H9 (cell line): ENCODE measurements at regions not wholly inside any gene's neighbourhood (a gene's known extent, or its start where the extent isn't known, plus 50 kb on each side); places are given as distances from the start of the nearest gene placed in this dataset.

Experiments used
- DNase-seq: peaks from one replicate; pipeline ENCODE4 v3.0.0-alpha.2; 2017
- H2AFZ ChIP-seq: one replicate; pipeline ENCODE4 v1.6.1; 2013; ENCODE audit warnings: mild to moderate bottlenecking, low read length, control low read depth, moderate library complexity
- H2AK5ac ChIP-seq: 2 replicates; pipeline ENCODE4 v1.6.1; 2013; ENCODE audit warnings: low read length, control low read depth, mixed read lengths; ENCODE audit not compliant: insufficient read length
- H2BK120ac ChIP-seq: one replicate; pipeline ENCODE4 v1.6.1; 2013; ENCODE audit warnings: low read depth, mild to moderate bottlenecking, low read length, control low read depth, inconsistent platforms; ENCODE audit not compliant: poor library complexity, severe bottlenecking
- H2BK12ac ChIP-seq: 2 replicates; pipeline ENCODE4 v1.6.1; 2013; ENCODE audit warnings: low read length, control low read depth, mixed read lengths, low read depth; ENCODE audit not compliant: insufficient read length
- H2BK15ac ChIP-seq: 2 replicates; pipeline ENCODE4 v1.6.1; 2013; ENCODE audit warnings: low read depth, low read length, control low read depth
- H2BK20ac ChIP-seq: one replicate; pipeline ENCODE4 v1.6.1; 2013; ENCODE audit warnings: low read depth, mild to moderate bottlenecking, low read length, control low read depth, inconsistent platforms; ENCODE audit not compliant: poor library complexity, severe bottlenecking
- H2BK5ac ChIP-seq: 2 replicates; pipeline ENCODE4 v1.6.1; 2013; ENCODE audit warnings: low read length, control low read depth, mixed read lengths; ENCODE audit not compliant: insufficient read length
- H3K14ac ChIP-seq: 2 replicates; pipeline ENCODE4 v1.6.1; 2013; ENCODE audit warnings: low read length, control low read depth; ENCODE audit not compliant: insufficient read depth
- H3K18ac ChIP-seq: 2 replicates; pipeline ENCODE4 v1.6.1; 2013; ENCODE audit warnings: low read depth, mild to moderate bottlenecking, mixed read lengths, low read length, control low read depth; ENCODE audit not compliant: insufficient read length
- H3K23ac ChIP-seq: 2 replicates; pipeline ENCODE4 v1.6.1; 2013; ENCODE audit warnings: low read length, control low read depth, mixed read lengths, low read depth; ENCODE audit not compliant: insufficient read length
- H3K23me2 ChIP-seq: 2 replicates; pipeline ENCODE4 v1.6.1; 2013; ENCODE audit warnings: low read depth, mild to moderate bottlenecking, mixed read lengths, low read length, control low read depth; ENCODE audit not compliant: insufficient read length, poor library complexity, severe bottlenecking
- H3K27ac ChIP-seq: 2 replicates; pipeline ENCODE4 v1.5.1; 2013; ENCODE audit warnings: low read length, control low read depth, mixed read lengths, low read depth; ENCODE audit not compliant: insufficient read length
- H3K27me3 ChIP-seq: 2 replicates; pipeline ENCODE4 v1.6.1; 2013; ENCODE audit warnings: low read length, control low read depth, inconsistent platforms; ENCODE audit not compliant: insufficient read depth
- H3K4ac ChIP-seq: 2 replicates; pipeline ENCODE4 v1.6.1; 2013; ENCODE audit warnings: low read depth, mild to moderate bottlenecking, control low read depth, inconsistent platforms, low read length, moderate library complexity
- H3K4me1 ChIP-seq: 2 replicates; pipeline ENCODE4 v1.6.1; 2013; ENCODE audit warnings: low read length, control low read depth, inconsistent platforms; ENCODE audit not compliant: insufficient read depth
- H3K4me2 ChIP-seq: 2 replicates; pipeline ENCODE4 v1.6.1; 2013; ENCODE audit warnings: low read length, control low read depth, mixed read lengths; ENCODE audit not compliant: insufficient read length, insufficient read depth
- H3K56ac ChIP-seq: 2 replicates; pipeline ENCODE4 v1.6.1; 2013; ENCODE audit warnings: low read depth, mild to moderate bottlenecking, mixed read lengths, low read length, control low read depth; ENCODE audit not compliant: insufficient read length
- H3K79me1 ChIP-seq: 2 replicates; pipeline ENCODE4 v1.6.1; 2013; ENCODE audit warnings: low read depth, mild to moderate bottlenecking, moderate library complexity, low read length, control low read depth, inconsistent platforms; ENCODE audit not compliant: insufficient read depth, poor library complexity, severe bottlenecking
- H3K79me2 ChIP-seq: 2 replicates; pipeline ENCODE4 v1.6.1; 2013; ENCODE audit warnings: low read length, control low read depth, inconsistent platforms; ENCODE audit not compliant: insufficient read depth
- H3K9ac ChIP-seq: 2 replicates; pipeline ENCODE4 v1.6.1; 2013; ENCODE audit warnings: low read length, control low read depth, mixed read lengths; ENCODE audit not compliant: insufficient read length; ENCODE audit errors: extremely low read depth
- H3K9me3 ChIP-seq: one replicate; pipeline ENCODE4 v1.6.1; 2013; ENCODE audit warnings: low read depth, low read length, inconsistent platforms; ENCODE audit not compliant: control insufficient read depth
- H3T11ph ChIP-seq: one replicate; pipeline ENCODE4 v1.6.1; 2013; ENCODE audit warnings: mild to moderate bottlenecking, low read length, control low read depth, inconsistent platforms
- H4K20me1 ChIP-seq: one replicate; pipeline ENCODE4 v1.6.1; 2013; ENCODE audit not compliant: control insufficient read depth, insufficient read length, insufficient read depth
- H4K5ac ChIP-seq: 2 replicates; pipeline ENCODE4 v1.6.1; 2013; ENCODE audit warnings: low read depth, mild to moderate bottlenecking, mixed read lengths, low read length, control low read depth; ENCODE audit not compliant: insufficient read length
- H4K8ac ChIP-seq: replicated peaks from 2 replicates; pipeline ENCODE4 v1.6.1; 2013; ENCODE audit warnings: low read length, control low read depth, mixed read lengths, low read depth; ENCODE audit not compliant: insufficient read length
- H4K91ac ChIP-seq: 2 replicates; pipeline ENCODE4 v1.6.1; 2013; ENCODE audit warnings: low read depth, mild to moderate bottlenecking, moderate library complexity, mixed read lengths, low read length, control low read depth; ENCODE audit not compliant: insufficient read length
- H3K27ac Mint-ChIP-seq, 3 experiments: 2 replicates in 2 of 3; 3 replicates in 1 of 3; pipeline ENCODE4 v1.8.0; 2020 to 2021; ENCODE audit warnings: mixed read lengths in 3 of 3, mild to moderate bottlenecking in 1 of 3, moderate library complexity in 1 of 3
- H3K27me3 Mint-ChIP-seq: 2 replicates; pipeline ENCODE4 v1.8.0; 2021; ENCODE audit warnings: low read depth, mild to moderate bottlenecking, moderate library complexity, mixed read lengths
- H3K36me3 Mint-ChIP-seq, 3 experiments: 2 replicates in 2 of 3; 3 replicates in 1 of 3; pipeline ENCODE4 v1.8.0; 2020 to 2021; ENCODE audit warnings: low read depth in 3 of 3, mixed read lengths in 3 of 3; ENCODE audit not compliant: insufficient read depth in 1 of 3
- H3K4me1 Mint-ChIP-seq, 2 experiments: 2 replicates each; pipeline ENCODE4 v1.8.0; 2020; ENCODE audit warnings: mixed read lengths in 2 of 2
- H3K4me3 Mint-ChIP-seq, 2 experiments: 2 replicates in 1 of 2; 3 replicates in 1 of 2; pipeline ENCODE4 v1.8.0; 2020 to 2021; ENCODE audit warnings: mild to moderate bottlenecking in 2 of 2, mixed read lengths in 2 of 2, moderate library complexity in 1 of 2
- H3K9me3 Mint-ChIP-seq, 2 experiments: 2 replicates in 1 of 2; 3 replicates in 1 of 2; pipeline ENCODE4 v1.8.0; 2020; ENCODE audit warnings: mild to moderate bottlenecking in 2 of 2, mixed read lengths in 2 of 2, moderate library complexity in 1 of 2
- CTCF ChIP-seq: fragments of 200-600 bp; sonication (generic); conservative IDR thresholded peaks from 3 replicates; pipeline ENCODE4 v1.8.0; 2021; ENCODE audit warnings: antibody characterized with exemption, mild to moderate bottlenecking
- WGBS: extraction: QIAGEN DNeasy Blood & Tissue Kit; methylation state at CpG from one replicate; pipeline ENCODE4 v1.1.7; 2013; ENCODE audit warnings: missing lambda C conversion rate, low lambda C conversion rate, mixed read lengths; ENCODE audit not compliant: insufficient read length; ENCODE audit errors: extremely low coverage; 5-methylcytosine and 5-hydroxymethylcytosine counted together

GRCh38 chr11:56898856-56899255 lies 89.9 kb upstream of the OR5AK2 start:
- H2BK15ac ChIP-seq = no peak overlapping the region
- H2AFZ ChIP-seq = no peak overlapping the region
- Mint-ChIP-seq H3K27ac (no peak overlapping the region), H3K27me3 (peaks cover 5% of the 10 kb centered on the region), H3K36me3 (no peaks in the 10 kb centered on the region), H3K4me3 (no peak overlapping the region), H3K9me3 (no peaks in the 10 kb centered on the region), H3K4me1 (peaks cover 0 to 5% of the 10 kb centered on the region in 2 experiments; a peak in 2 of 4 replicates)
- H3K4ac ChIP-seq = no peak overlapping the region
- H2BK12ac ChIP-seq = no peak overlapping the region
- H3K23me2 ChIP-seq = no peaks in the 10 kb centered on the region
- no peaks in the 10 kb centered on the region for H4K20me1 ChIP-seq
- no peak overlapping the region for H2AK5ac ChIP-seq
- H3K9ac ChIP-seq = no peak overlapping the region
- no peak for TF ChIP-seq CTCF
- no peak overlapping the region for H3K4me2 ChIP-seq
- no peak overlapping the region for H3K56ac ChIP-seq
- no peaks in the 10 kb centered on the region for H3K9me3 ChIP-seq
- no peak overlapping the region for H2BK20ac ChIP-seq
- no peak overlapping the region for H2BK120ac ChIP-seq
- H3K4me1 ChIP-seq = no peaks in the 10 kb centered on the region
- H2BK5ac ChIP-seq = no peak overlapping the region
- no peak overlapping the region for H4K91ac ChIP-seq
- no peak for DNase-seq
- no peak overlapping the region for H3K18ac ChIP-seq
- H4K8ac ChIP-seq = no peak overlapping the region
- H3T11ph ChIP-seq = no peak overlapping the region
- H3K27me3 ChIP-seq = no peaks in the 10 kb centered on the region
- H4K5ac ChIP-seq = no peak overlapping the region
- H3K14ac ChIP-seq = no peak overlapping the region
- H3K79me1 ChIP-seq = no peaks in the 10 kb centered on the region
- H3K79me2 ChIP-seq = no peaks in the 10 kb centered on the region
- H3K27ac ChIP-seq = no peak overlapping the region
- no peak overlapping the region for H3K23ac ChIP-seq
- WGBS = no CpG with 5 or more reads among the region's 5 CpGs
